ENCODE measurements at regions not wholly inside any gene's neighbourhood (a gene's known extent, or its start where the extent isn't known, plus 50 kb on each side); places are given as distances from the start of the nearest gene placed in this dataset.
"Not testable (repeated sequence)": the region's sequence is repeated elsewhere in the genome, so short reads cannot be mapped to it uniquely, and the experiment has no call there.

DNA sequence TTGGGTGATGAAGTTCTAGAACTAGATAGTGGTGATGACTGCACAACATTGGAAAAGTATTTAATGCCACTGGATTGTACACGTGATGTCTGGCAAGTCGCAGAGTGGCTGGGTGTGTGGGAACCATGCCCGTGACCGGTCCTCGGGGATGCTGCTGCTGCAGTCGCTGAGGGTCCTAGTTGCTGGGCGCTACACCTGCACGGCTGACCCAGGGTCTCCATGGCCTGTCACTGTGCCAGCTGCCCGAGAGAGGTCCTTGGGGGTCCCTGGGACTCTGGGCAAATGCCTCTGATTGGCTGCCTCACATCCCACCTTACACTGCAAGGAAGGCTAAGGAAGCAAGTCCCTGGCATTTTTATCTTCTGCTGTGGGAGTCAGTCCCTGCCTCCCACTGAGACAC, 109.1 kb upstream of the PABPC3 start:
- Histone ChIP-seq H3K4me1 (ENCODE audit: insufficient read depth) (peaks cover 7% of the 10 kb centered on the region), H2AFZ (no peak overlapping the region), H3K27me3 (ENCODE audit: insufficient read depth) (no peaks in the 10 kb centered on the region), H4K20me1 (replicated peaks; ENCODE audit: insufficient read depth) (no peaks in the 10 kb centered on the region), H3F3A (replicated peaks; ENCODE audit: low read depth) (no peaks in the 10 kb centered on the region), H3K4me2 (no peak overlapping the region), H3K79me2 (replicated peaks; ENCODE audit: insufficient read depth) (no peaks in the 10 kb centered on the region), H3K36me3 (ENCODE audit: insufficient read depth) (no peaks in the 10 kb centered on the region), H3K4me3 (no peak overlapping the region), H3K27ac (ENCODE audit: low read depth) (no peak overlapping the region), H3K9me2 (ENCODE audit: insufficient read depth) (no peaks in the 10 kb centered on the region)
- ATAC-seq (no peak), DNase-seq (ENCODE audit: low spot score) (no peak)
- Mint-ChIP-seq H3K4me3 (no peak overlapping the region), H3K36me3 (ENCODE audit: low read depth) (no peaks in the 10 kb centered on the region), H3K27ac (no peak overlapping the region), H3K9me3 (no peaks in the 10 kb centered on the region; the same call in 2 of the 3 replicates), H3K4me1 (peaks cover 23% of the 10 kb centered on the region), H3K27me3 (ENCODE audit: insufficient read depth, low read depth, poor library complexity) (peaks cover 5% of the 10 kb centered on the region)
- TF ChIP-seq, protein P1, sequence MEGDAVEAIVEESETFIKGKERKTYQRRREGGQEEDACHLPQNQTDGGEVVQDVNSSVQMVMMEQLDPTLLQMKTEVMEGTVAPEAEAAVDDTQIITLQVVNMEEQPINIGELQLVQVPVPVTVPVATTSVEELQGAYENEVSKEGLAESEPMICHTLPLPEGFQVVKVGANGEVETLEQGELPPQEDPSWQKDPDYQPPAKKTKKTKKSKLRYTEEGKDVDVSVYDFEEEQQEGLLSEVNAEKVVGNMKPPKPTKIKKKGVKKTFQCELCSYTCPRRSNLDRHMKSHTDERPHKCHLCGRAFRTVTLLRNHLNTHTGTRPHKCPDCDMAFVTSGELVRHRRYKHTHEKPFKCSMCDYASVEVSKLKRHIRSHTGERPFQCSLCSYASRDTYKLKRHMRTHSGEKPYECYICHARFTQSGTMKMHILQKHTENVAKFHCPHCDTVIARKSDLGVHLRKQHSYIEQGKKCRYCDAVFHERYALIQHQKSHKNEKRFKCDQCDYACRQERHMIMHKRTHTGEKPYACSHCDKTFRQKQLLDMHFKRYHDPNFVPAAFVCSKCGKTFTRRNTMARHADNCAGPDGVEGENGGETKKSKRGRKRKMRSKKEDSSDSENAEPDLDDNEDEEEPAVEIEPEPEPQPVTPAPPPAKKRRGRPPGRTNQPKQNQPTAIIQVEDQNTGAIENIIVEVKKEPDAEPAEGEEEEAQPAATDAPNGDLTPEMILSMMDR (conservative IDR thresholded peaks at IDR 0.05; ENCODE audit: low read depth in 2 of 2) = no peak

DNA sequence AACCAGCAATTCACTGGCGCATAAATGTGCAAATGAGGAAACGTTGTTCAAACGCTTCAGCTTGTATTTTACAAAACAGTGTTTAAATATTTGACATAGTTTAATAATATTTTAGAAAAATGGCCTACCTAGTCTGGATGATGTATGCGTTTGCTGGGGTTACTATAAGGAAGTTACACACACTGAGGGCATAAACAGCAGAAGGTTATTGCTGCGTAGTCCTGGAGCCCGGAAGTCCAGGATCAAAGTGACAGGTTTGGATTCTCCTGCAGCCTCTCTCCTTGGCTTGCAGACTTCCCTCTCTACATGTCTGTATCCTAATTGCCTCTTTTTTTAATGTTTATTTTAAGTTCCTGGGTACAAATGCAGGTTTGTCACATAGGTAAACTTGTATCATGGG, 106.0 kb upstream of the PABPC3 start:
- H3K27ac Mint-ChIP-seq; DNase-seq (ENCODE audit: low spot score); H3K4me3 Mint-ChIP-seq: not testable (repeated sequence)

DNA sequence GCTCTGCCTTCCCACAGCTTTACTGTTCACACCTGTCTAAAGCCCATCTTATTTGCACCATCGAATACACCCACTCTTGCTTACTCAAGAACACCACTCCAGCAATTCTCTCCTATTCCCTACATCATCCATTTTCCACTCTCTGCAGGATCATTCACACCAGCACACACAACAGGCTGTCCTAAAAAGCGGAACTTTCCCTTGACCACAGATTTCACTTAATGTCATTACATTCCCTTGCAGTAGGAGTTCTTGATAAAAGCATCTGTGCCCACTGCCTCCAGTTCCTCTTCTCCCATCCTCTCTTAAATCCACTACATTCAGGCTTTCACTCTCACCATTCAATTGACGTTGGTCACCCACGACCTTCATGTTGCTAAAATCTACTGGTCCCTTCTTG, 103.0 kb upstream of the PABPC3 start:
- H3K27me3 ChIP-seq (ENCODE audit: insufficient read depth); H3K79me2 ChIP-seq (replicated peaks; ENCODE audit: insufficient read depth); H3K4me1 ChIP-seq (ENCODE audit: insufficient read depth); H3K27ac ChIP-seq (ENCODE audit: low read depth); H3K4me2 ChIP-seq; H3K36me3 ChIP-seq (ENCODE audit: insufficient read depth); H3K27me3 Mint-ChIP-seq (ENCODE audit: insufficient read depth, low read depth, poor library complexity); H3K4me3 ChIP-seq; H3K4me3 Mint-ChIP-seq; H3K4me1 Mint-ChIP-seq; H3K27ac Mint-ChIP-seq; H3F3A ChIP-seq (replicated peaks; ENCODE audit: low read depth); DNase-seq (ENCODE audit: low spot score); H3K9me2 ChIP-seq (ENCODE audit: insufficient read depth); H4K20me1 ChIP-seq (replicated peaks; ENCODE audit: insufficient read depth); ATAC-seq; H3K9me3 Mint-ChIP-seq; H2AFZ ChIP-seq; H3K36me3 Mint-ChIP-seq (ENCODE audit: low read depth): not testable (repeated sequence)

More for the DNA sequence above, 106.0 kb upstream of the PABPC3 start:
- H3K4me1 ChIP-seq (ENCODE audit: insufficient read depth); H3K36me3 ChIP-seq (ENCODE audit: insufficient read depth); H3F3A ChIP-seq (replicated peaks; ENCODE audit: low read depth); H3K79me2 ChIP-seq (replicated peaks; ENCODE audit: insufficient read depth); H3K9me2 ChIP-seq (ENCODE audit: insufficient read depth); H3K4me3 ChIP-seq; H3K4me2 ChIP-seq; H3K9me3 Mint-ChIP-seq; H3K27ac ChIP-seq (ENCODE audit: low read depth); ATAC-seq; H3K27me3 Mint-ChIP-seq (ENCODE audit: insufficient read depth, low read depth, poor library complexity); H3K36me3 Mint-ChIP-seq (ENCODE audit: low read depth); H2AFZ ChIP-seq; H3K27me3 ChIP-seq (ENCODE audit: insufficient read depth); H4K20me1 ChIP-seq (replicated peaks; ENCODE audit: insufficient read depth): not testable (repeated sequence)
- H3K4me1 Mint-ChIP-seq = peaks cover 15% of the 10 kb centered on the region

DNA sequence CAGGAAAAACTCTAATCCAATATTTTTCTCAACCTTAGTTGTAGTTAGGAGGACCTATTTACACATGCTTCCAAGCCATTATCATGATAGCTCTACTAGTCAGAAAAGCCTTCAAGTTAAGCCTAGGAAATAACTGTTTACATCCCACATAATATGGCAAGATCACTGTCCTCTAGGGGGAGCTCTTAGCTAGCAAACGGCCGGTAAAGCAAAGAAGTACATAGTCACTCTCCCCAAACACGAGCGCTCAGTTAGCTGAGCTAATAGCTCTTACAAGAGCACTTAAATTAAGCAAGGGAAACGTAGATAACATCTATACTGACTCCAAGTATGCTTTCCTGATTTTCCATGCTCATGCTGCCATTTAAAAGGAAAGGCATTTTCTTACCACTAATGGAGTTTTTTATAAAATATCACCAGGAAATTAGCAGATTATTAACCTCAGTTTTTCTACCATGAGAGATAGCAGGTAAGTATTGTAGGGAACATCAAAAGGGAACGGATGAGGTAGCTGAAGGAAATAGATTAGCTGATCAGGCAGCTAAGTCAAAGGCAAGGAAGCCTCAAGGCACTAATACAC, 100.6 kb upstream of the PABPC3 start:
- Mint-ChIP-seq H3K4me3 (no peak overlapping the region), H3K36me3 (ENCODE audit: low read depth) (no peaks in the 10 kb centered on the region), H3K9me3 (no peaks in the 10 kb centered on the region), H3K27ac (peak overlapping the region; percentile 49; the same call in 1 of the 2 replicates), H3K4me1 (peaks cover 3% of the 10 kb centered on the region; the same call in 1 of the 3 replicates), H3K27me3 (ENCODE audit: insufficient read depth, low read depth, poor library complexity) (peaks cover 2% of the 10 kb centered on the region)
- no peak overlapping the region for H3K4me3 ChIP-seq
- no peaks in the 10 kb centered on the region for H3K9me2 ChIP-seq (ENCODE audit: insufficient read depth)
- H2AFZ ChIP-seq = no peak overlapping the region
- peak; percentile 96 for ATAC-seq
- no peaks in the 10 kb centered on the region for H3K27me3 ChIP-seq (ENCODE audit: insufficient read depth)
- H3K79me2 ChIP-seq (replicated peaks; ENCODE audit: insufficient read depth) = no peaks in the 10 kb centered on the region
- H3F3A ChIP-seq (replicated peaks; ENCODE audit: low read depth) = no peaks in the 10 kb centered on the region
- no peaks in the 10 kb centered on the region for H4K20me1 ChIP-seq (replicated peaks; ENCODE audit: insufficient read depth)
- peak; percentile 96 for DNase-seq (ENCODE audit: low spot score)
- H3K27ac ChIP-seq (ENCODE audit: low read depth) = no peak overlapping the region
- no peaks in the 10 kb centered on the region for H3K36me3 ChIP-seq (ENCODE audit: insufficient read depth)
- 0 out of 2 replicates have a peak, but pooled peaks cover 3% of the 10 kb centered on the region for H3K4me1 ChIP-seq (ENCODE audit: insufficient read depth)
- H3K4me2 ChIP-seq = no peak overlapping the region
- TF ChIP-seq, protein P2, sequence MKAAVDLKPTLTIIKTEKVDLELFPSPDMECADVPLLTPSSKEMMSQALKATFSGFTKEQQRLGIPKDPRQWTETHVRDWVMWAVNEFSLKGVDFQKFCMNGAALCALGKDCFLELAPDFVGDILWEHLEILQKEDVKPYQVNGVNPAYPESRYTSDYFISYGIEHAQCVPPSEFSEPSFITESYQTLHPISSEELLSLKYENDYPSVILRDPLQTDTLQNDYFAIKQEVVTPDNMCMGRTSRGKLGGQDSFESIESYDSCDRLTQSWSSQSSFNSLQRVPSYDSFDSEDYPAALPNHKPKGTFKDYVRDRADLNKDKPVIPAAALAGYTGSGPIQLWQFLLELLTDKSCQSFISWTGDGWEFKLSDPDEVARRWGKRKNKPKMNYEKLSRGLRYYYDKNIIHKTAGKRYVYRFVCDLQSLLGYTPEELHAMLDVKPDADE (IDR thresholded peaks at IDR 0.05) = no peak

Measured in GM23338 (cell line).